ENCODE measurements at regions not wholly inside any gene's neighbourhood (a gene's known extent, or its start where the extent isn't known, plus 50 kb on each side); places are given as distances from the start of the nearest gene placed in this dataset.

- no peak for TF ChIP-seq CTCF (IDR thresholded peaks at IDR 0.05; ENCODE audit: low read depth, low read length)
- Histone ChIP-seq H3K9me3 (ENCODE audit: control insufficient read depth, insufficient read depth, low read length) (peaks cover 4% of the 10 kb centered on the region; the same call in 1 of the 2 replicates), H3K4me3 (ENCODE audit: low read depth, low read length) (no peak overlapping the region), H3K27me3 (ENCODE audit: control insufficient read depth, insufficient read depth, low read length) (no peaks in the 10 kb centered on the region), H3K27ac (ENCODE audit: low read depth, low read length) (no peak overlapping the region)
- CTCF ChIA-PET, result no interaction called here
- POLR2A ChIA-PET, result no interaction called here
- no peak for DNase-seq (ENCODE audit: low read depth, low spot score)
Observed at GRCh38 chr4:14667624-14668151, 334.6 kb upstream of the CPEB2 start.

- ChIA-PET CTCF (no interaction called here), POLR2A (no interaction called here)
Observed at GRCh38 chr4:14668296-14668695, 334.0 kb upstream of the CPEB2 start.

GRCh38 chr4:14669371-14669770, 332.9 kb upstream of the CPEB2 start:
- TF ChIP-seq CTCF (IDR thresholded peaks at IDR 0.05; ENCODE audit: low read depth, low read length), result no peak
- Histone ChIP-seq H3K9me3 (ENCODE audit: control insufficient read depth, insufficient read depth, low read length) (peaks cover 4% of the 10 kb centered on the region; the same call in 1 of the 2 replicates), H3K27ac (ENCODE audit: low read depth, low read length) (no peak overlapping the region), H3K27me3 (ENCODE audit: control insufficient read depth, insufficient read depth, low read length) (no peaks in the 10 kb centered on the region), H3K4me3 (ENCODE audit: low read depth, low read length) (no peak overlapping the region)
- ChIA-PET CTCF (no interaction called here), POLR2A (no interaction called here)
- DNase-seq (ENCODE audit: low read depth, low spot score), result no peak

More at GRCh38 chr4:14668296-14668695, 334.0 kb upstream of the CPEB2 start:
- no peak for DNase-seq (ENCODE audit: low read depth, low spot score)
- peaks cover 4% of the 10 kb centered on the region; the same call in 1 of the 2 replicates for H3K9me3 ChIP-seq (ENCODE audit: control insufficient read depth, insufficient read depth, low read length)
- H3K27me3 ChIP-seq (ENCODE audit: control insufficient read depth, insufficient read depth, low read length), result no peaks in the 10 kb centered on the region
- no peak overlapping the region for H3K4me3 ChIP-seq (ENCODE audit: low read depth, low read length)
- TF ChIP-seq CTCF (IDR thresholded peaks at IDR 0.05; ENCODE audit: low read depth, low read length), result no peak
- no peak overlapping the region for H3K27ac ChIP-seq (ENCODE audit: low read depth, low read length)

- H3K9me3 ChIP-seq (ENCODE audit: control insufficient read depth, insufficient read depth, low read length), result peaks cover 4% of the 10 kb centered on the region; the same call in 1 of the 2 replicates
- H3K27ac ChIP-seq (ENCODE audit: low read depth, low read length), result no peak overlapping the region
- no peak for DNase-seq (ENCODE audit: low read depth, low spot score)
- TF ChIP-seq CTCF (IDR thresholded peaks at IDR 0.05; ENCODE audit: low read depth, low read length), result no peak
- no peaks in the 10 kb centered on the region for H3K27me3 ChIP-seq (ENCODE audit: control insufficient read depth, insufficient read depth, low read length)
- POLR2A ChIA-PET, result no interaction called here
- CTCF ChIA-PET, result no interaction called here
- no peak overlapping the region for H3K4me3 ChIP-seq (ENCODE audit: low read depth, low read length)
Observed at GRCh38 chr4:14671146-14671545, 331.1 kb upstream of the CPEB2 start.

- Histone ChIP-seq H3K9me3 (ENCODE audit: control insufficient read depth, insufficient read depth, low read length) (no peaks in the 10 kb centered on the region; the same call in 1 of the 2 replicates), H3K4me3 (ENCODE audit: low read depth, low read length) (no peak overlapping the region), H3K27ac (ENCODE audit: low read depth, low read length) (no peak overlapping the region), H3K27me3 (ENCODE audit: control insufficient read depth, insufficient read depth, low read length) (no peaks in the 10 kb centered on the region)
- DNase-seq (ENCODE audit: low read depth, low spot score), result no peak
- POLR2A ChIA-PET, result no interaction called here
- CTCF ChIA-PET, result no interaction called here
- no peak for TF ChIP-seq CTCF (IDR thresholded peaks at IDR 0.05; ENCODE audit: low read depth, low read length)
Observed at GRCh38 chr4:14675279-14675985, 326.8 kb upstream of the CPEB2 start.
